ENCODE measurements at regions not wholly inside any gene's neighbourhood (a gene's known extent, or its start where the extent isn't known, plus 50 kb on each side); places are given as distances from the start of the nearest gene placed in this dataset.

DNA sequence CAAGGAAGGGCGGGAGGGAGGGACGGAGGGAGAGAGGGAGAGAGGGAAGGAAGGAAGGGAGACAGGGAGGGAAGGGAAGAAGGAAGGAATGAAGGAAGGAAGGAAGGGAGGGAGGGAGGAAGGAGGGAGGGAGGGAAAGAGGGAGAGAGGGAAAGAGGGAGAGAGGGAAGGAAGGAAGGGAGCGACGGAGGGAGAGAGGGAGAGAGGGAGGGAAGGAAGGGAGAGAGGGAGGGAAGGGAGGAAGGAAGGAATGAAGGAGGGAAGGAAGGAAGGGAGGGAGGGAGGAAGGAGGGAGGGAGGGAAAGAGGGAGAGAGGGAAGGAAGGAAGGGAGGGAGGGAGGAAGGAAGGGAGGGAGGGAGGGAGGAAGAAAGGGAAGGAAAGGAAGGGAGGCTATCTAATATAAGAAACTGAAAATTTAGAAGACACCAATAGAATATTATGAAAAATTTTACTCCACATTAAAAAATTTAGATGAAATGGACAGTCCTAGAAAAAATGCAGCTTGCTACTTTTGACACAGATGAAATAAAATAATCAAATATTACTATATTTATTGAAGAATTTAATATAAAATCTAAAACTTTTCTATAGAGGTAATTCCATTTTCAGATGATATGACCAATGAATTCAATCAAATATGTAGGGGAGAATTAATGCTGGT lies 280.3 kb upstream of the SLITRK3 start:
- POLR2A ChIA-PET = no interaction called here
- SMC1A ChIA-PET (ENCODE audit: uncharacterized antibody, unreplicated experiment) = no interaction called here
- Histone ChIP-seq H3K27ac (ENCODE audit: control insufficient read depth, insufficient read depth) (no peak overlapping the region), H3K36me3 (ENCODE audit: control insufficient read depth in 2 of 2, insufficient read depth in 2 of 2, low read length in 1 of 2) (no peaks in the 10 kb centered on the region), H3K4me1 (ENCODE audit: control insufficient read depth, insufficient read depth, low read length) (no peaks in the 10 kb centered on the region), H2AFZ (ENCODE audit: control insufficient read depth, low read depth, low read length) (no peak overlapping the region), H3K79me2 (ENCODE audit: control insufficient read depth, insufficient read depth, low read length) (no peaks in the 10 kb centered on the region), H3K4me3 (no peak overlapping the region), H3K9ac (ENCODE audit: control insufficient read depth, insufficient read depth, low read length) (no peak overlapping the region), H3K9me3 (replicated peaks; ENCODE audit: control insufficient read depth, insufficient read depth, low read length) (no peaks in the 10 kb centered on the region), H3K27me3 (replicated peaks in 1 of 2; ENCODE audit: control insufficient read depth in 2 of 2, insufficient read depth in 2 of 2, low read length in 1 of 2) (no peaks in the 10 kb centered on the region), H3K4me2 (ENCODE audit: control insufficient read depth, insufficient read depth) (no peak overlapping the region), H4K20me1 (ENCODE audit: control insufficient read depth, insufficient read depth) (no peaks in the 10 kb centered on the region)
- DNase-seq (ENCODE audit: low read depth, low spot score) = no peak
- RAD21 ChIA-PET (ENCODE audit: unreplicated experiment) = no interaction called here
- WGBS (ENCODE audit: insufficient coverage, insufficient replicate concordance, low lambda C conversion rate, missing lambda C conversion rate) = 13% methylated on average over 4 of the region's 4 CpGs
- FAIRE-seq = no peak
- CTCF ChIA-PET = no interaction called here
- ATAC-seq = no peak
- TF ChIP-seq, protein P1, sequence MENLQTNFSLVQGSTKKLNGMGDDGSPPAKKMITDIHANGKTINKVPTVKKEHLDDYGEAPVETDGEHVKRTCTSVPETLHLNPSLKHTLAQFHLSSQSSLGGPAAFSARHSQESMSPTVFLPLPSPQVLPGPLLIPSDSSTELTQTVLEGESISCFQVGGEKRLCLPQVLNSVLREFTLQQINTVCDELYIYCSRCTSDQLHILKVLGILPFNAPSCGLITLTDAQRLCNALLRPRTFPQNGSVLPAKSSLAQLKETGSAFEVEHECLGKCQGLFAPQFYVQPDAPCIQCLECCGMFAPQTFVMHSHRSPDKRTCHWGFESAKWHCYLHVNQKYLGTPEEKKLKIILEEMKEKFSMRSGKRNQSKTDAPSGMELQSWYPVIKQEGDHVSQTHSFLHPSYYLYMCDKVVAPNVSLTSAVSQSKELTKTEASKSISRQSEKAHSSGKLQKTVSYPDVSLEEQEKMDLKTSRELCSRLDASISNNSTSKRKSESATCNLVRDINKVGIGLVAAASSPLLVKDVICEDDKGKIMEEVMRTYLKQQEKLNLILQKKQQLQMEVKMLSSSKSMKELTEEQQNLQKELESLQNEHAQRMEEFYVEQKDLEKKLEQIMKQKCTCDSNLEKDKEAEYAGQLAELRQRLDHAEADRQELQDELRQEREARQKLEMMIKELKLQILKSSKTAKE (IDR thresholded peaks at IDR 0.05; ENCODE audit: low read depth, poor library complexity, severe bottlenecking) = no peak
- TF ChIP-seq CEBPB (IDR thresholded peaks at IDR 0.05; ENCODE audit: borderline replicate concordance in 1 of 2, low read depth in 2 of 2, low read length in 2 of 2) = no peak
- TF ChIP-seq BHLHE40 (IDR thresholded peaks at IDR 0.05; ENCODE audit: borderline replicate concordance in 1 of 2, low read depth in 2 of 2, low read length in 1 of 2) = no peak
- TF ChIP-seq PAX5 (IDR thresholded peaks at IDR 0.05; ENCODE audit: borderline replicate concordance, low read depth, low read length) = no peak
- TF ChIP-seq HDAC2 (IDR thresholded peaks at IDR 0.05) = no peak
- TF ChIP-seq MTA2 (IDR thresholded peaks at IDR 0.05; ENCODE audit: low read depth) = no peak
- TF ChIP-seq STAT1 (conservative IDR thresholded peaks at IDR 0.05) = no peak
- no peak for TF ChIP-seq NBN (IDR thresholded peaks at IDR 0.05)
- TF ChIP-seq ASH2L (IDR thresholded peaks at IDR 0.05; ENCODE audit: borderline replicate concordance, low read depth) = no peak
- TF ChIP-seq NR2C1 (IDR thresholded peaks at IDR 0.05) = no peak
- intact Hi-C loops (cut with micrococcal nuclease; ENCODE audit: unreplicated experiment) = no loop called here
- in situ Hi-C loops (cut with MboI) = no loop called here
- no TSS peak for BruUV-seq (replicated peaks)

Measured in GM12878 (cell line).